Activated naive CD4-positive, alpha-beta T cell treated with anti-CD3 and anti-CD28 coated beads, Interleukin-2, amount 50 U/mL, for 72 hours (primary cell): ENCODE measurements at regions not wholly inside any gene's neighbourhood (a gene's known extent, or its start where the extent isn't known, plus 50 kb on each side); places are given as distances from the start of the nearest gene placed in this dataset.

ENCODE experiments used
- ATAC-seq, 2 donors: fragments of 150-1000 bp; cut with Tn5 transposase; 2 replicates each; pipeline ENCODE4 v1.10.0; 2021; ENCODE audit warnings: mild to moderate bottlenecking in 2 of 2, moderate library complexity in 2 of 2
- DNase-seq, 2 donors: peaks; one replicate each; pipeline ENCODE4 v3.0.0; 2021 to 2022; ENCODE audit warnings: low spot score in 2 of 2
- H3K27ac Mint-ChIP-seq, 2 donors: one replicate each; pipeline ENCODE4 v1.8.0; 2022; ENCODE audit warnings: mild to moderate bottlenecking in 2 of 2, mixed read lengths in 2 of 2
- H3K36me3 Mint-ChIP-seq, 2 donors: one replicate each; pipeline ENCODE4 v1.8.0; 2022; ENCODE audit warnings: mixed read lengths in 2 of 2
- H3K9me3 Mint-ChIP-seq, 2 donors: one replicate each; pipeline ENCODE4 v1.8.0; 2022; ENCODE audit warnings: mixed read lengths in 2 of 2

- Mint-ChIP-seq H3K36me3 (peaks cover 34 to 73% of the 10 kb centered on the region in 2 donors), H3K9me3 (peaks cover 18 to 43% of the 10 kb centered on the region in 2 donors)
- no peak for ATAC-seq
Observed at GRCh38 chr12:34379142-34379541, 356.8 kb downstream of the ALG10 start.

GRCh38 chr12:34384693-34385092 lies 362.4 kb downstream of the ALG10 start:
- peaks cover 32 to 71% of the 10 kb centered on the region in 2 donors for H3K36me3 Mint-ChIP-seq
- peaks cover 19 to 41% of the 10 kb centered on the region in 2 donors for H3K9me3 Mint-ChIP-seq
- DNase-seq, result no peak
- no peak for ATAC-seq
- no peak overlapping the region for H3K27ac Mint-ChIP-seq

More at GRCh38 chr12:34379142-34379541, 356.8 kb downstream of the ALG10 start:
- DNase-seq, result no peak
- H3K27ac Mint-ChIP-seq, result peak overlapping the region; percentile 6 to 14

GRCh38 chr12:34386016-34386415 lies 363.7 kb downstream of the ALG10 start:
- ATAC-seq, result no peak
- no peak for DNase-seq
- peaks cover 33 to 71% of the 10 kb centered on the region in 2 donors for H3K36me3 Mint-ChIP-seq
- H3K9me3 Mint-ChIP-seq, result peaks cover 19 to 42% of the 10 kb centered on the region in 2 donors
- no peak overlapping the region for H3K27ac Mint-ChIP-seq

DNA sequence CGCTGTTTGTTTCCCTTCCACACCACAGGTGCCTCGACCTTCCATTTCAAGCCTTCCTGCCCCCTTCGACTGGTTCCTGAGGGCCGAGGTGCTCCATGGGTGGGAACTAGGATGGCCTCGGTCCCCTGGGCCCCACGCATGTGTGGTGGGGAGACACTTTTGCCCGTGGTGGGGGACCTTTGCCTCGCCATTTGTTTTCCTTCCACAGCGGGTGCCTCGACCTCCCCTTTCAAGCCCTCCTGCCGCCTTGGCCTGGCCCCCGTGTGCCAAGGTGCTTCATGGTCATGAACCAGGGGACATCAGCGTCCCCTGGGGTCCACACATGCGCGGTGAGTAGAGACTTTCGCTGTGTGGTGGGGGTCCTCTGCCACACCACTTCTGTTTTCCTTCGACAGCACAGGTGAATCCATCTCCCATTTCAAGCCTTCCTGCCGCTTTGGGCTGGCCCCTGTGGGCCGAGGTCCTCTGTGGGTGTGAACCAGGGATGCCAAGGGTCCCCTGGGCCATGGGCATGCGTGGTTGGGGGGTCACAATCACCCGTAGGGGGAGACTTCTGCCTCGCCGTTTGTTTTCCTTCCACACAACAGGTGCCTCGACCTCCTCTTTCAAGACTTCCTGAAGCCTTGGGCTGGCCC lies 364.4 kb downstream of the ALG10 start:
- no peak overlapping the region for H3K27ac Mint-ChIP-seq
- H3K9me3 Mint-ChIP-seq, result peaks cover 18 to 39% of the 10 kb centered on the region in 2 donors
- DNase-seq, result no peak
- peaks cover 30 to 69% of the 10 kb centered on the region in 2 donors for H3K36me3 Mint-ChIP-seq
- ATAC-seq, result no peak

GRCh38 chr12:34387711-34388635 lies 365.7 kb downstream of the ALG10 start:
- ATAC-seq (no peak), DNase-seq (no peak)
- Mint-ChIP-seq H3K9me3 (peaks cover 18 to 35% of the 10 kb centered on the region in 2 donors), H3K36me3 (peaks cover 21 to 63% of the 10 kb centered on the region in 2 donors), H3K27ac (no peak overlapping the region)

DNA sequence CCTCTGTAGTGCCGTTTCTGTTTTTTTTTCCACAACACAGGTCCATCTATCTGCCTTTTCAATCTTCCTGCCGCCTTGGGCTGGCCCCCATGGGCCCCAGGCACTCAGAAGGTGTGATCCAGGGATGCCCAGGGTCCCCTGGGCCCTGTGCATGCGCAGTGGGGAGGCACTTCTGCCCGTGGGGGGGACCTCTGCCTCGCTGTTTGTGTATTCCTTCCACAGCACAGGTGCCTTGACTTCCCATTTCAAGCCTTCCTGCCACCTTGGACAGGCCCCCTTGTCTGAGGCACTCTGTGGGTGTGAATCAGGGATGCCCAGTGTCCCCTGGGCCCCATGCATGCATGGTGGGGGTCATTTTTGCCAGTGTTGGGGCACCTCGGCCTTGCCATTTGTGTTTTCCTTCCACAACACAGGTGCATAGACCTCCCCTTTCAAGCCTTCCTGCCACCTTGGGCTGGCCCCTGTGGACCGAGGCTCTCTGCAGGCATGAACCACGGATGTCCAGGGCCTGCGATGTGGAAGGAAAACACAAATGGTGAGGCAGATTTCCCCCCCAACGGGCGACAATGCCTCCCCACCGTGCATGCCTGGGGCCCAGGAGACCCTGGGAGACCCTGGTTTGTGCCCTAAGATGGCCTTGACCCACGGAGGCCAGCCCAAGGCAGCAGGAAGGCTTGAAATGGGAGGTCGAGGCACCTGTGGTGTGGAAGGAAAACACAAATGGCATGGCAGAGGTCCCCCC lies 366.5 kb downstream of the ALG10 start:
- peaks cover 21 to 66% of the 10 kb centered on the region in 2 donors for H3K36me3 Mint-ChIP-seq
- peaks cover 18 to 39% of the 10 kb centered on the region in 2 donors for H3K9me3 Mint-ChIP-seq
- H3K27ac Mint-ChIP-seq, result no peak overlapping the region
- no peak for ATAC-seq
- DNase-seq, result no peak

GRCh38 chr12:34389378-34390170 lies 367.3 kb downstream of the ALG10 start:
- Mint-ChIP-seq H3K36me3 (peaks cover 21 to 73% of the 10 kb centered on the region in 2 donors), H3K9me3 (peaks cover 18 to 44% of the 10 kb centered on the region in 2 donors), H3K27ac (no peak overlapping the region)
- DNase-seq (no peak), ATAC-seq (no peak)

- ATAC-seq, result no peak
- DNase-seq, result peak in 1 of 2 donors; percentile 20
- Mint-ChIP-seq H3K36me3 (peaks cover 15 to 67% of the 10 kb centered on the region in 2 donors), H3K9me3 (peaks cover 13 to 39% of the 10 kb centered on the region in 2 donors), H3K27ac (no peak overlapping the region)
Observed at GRCh38 chr12:34390171-34390841, 368.0 kb downstream of the ALG10 start.

GRCh38 chr12:34390846-34391700 lies 368.8 kb downstream of the ALG10 start:
- ATAC-seq (no peak), DNase-seq (peak in 1 of 2 donors; percentile 48)
- Mint-ChIP-seq H3K9me3 (peaks cover 12 to 41% of the 10 kb centered on the region in 2 donors), H3K36me3 (peaks cover 14 to 66% of the 10 kb centered on the region in 2 donors), H3K27ac (no peak overlapping the region)

DNA sequence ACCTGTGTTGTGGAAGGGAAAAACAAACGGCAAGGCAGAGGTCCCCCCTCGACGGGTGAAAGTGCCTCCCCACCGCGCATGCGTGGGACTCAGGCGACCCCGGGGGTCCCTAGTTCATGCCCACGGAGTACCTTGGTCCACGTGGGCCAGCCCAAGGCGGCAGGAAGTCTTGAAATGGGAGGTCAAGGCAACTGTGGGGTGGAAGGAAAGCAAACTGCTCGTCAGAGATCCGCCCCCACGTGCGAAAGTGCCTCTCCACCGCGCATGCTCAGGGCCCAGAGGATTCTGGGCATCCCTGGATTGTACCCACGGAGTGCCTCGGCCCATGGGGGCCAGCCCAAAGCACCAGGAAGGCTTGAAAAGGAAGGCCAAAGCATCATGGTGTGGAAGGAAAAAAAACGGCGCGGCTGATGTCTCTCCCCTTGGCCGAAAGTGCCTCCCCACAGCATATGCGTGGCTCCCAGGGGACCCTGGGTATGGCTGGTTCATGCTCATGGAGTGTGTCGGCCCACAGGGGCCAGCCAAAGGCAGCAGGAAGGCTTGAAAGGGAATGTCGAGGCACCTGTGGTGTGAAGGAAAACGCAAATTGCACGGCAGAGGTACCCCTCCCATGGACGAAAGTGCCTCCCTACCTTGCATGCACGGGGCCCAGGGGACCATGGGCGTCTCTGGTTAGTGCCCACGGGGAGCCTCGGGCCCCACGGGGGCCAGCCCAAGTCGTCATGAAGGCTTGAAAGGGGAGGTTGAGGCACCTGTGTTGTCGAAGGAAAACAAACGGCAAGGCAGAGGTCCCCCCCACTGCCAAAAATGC lies 369.7 kb downstream of the ALG10 start:
- Mint-ChIP-seq H3K36me3 (peaks cover 19 to 68% of the 10 kb centered on the region in 2 donors), H3K9me3 (peaks cover 12 to 46% of the 10 kb centered on the region in 2 donors)
- no peak for ATAC-seq

GRCh38 chr12:34392741-34393085 lies 370.4 kb downstream of the ALG10 start:
- H3K36me3 Mint-ChIP-seq, result peaks cover 23 to 64% of the 10 kb centered on the region in 2 donors
- H3K9me3 Mint-ChIP-seq, result peaks cover 12 to 46% of the 10 kb centered on the region in 2 donors
- no peak overlapping the region for H3K27ac Mint-ChIP-seq
- DNase-seq (no peak), ATAC-seq (no peak)

More for the DNA sequence above, 369.7 kb downstream of the ALG10 start:
- peak in 1 of 2 donors; percentile 33 for DNase-seq
- H3K27ac Mint-ChIP-seq, result no peak overlapping the region

- Mint-ChIP-seq H3K27ac (no peak overlapping the region), H3K36me3 (peaks cover 25 to 67% of the 10 kb centered on the region in 2 donors), H3K9me3 (peaks cover 12 to 43% of the 10 kb centered on the region in 2 donors)
- peak in 1 of 2 donors; percentile 48 for DNase-seq
- no peak for ATAC-seq
Observed at GRCh38 chr12:34393086-34393820, 371.0 kb downstream of the ALG10 start.

DNA sequence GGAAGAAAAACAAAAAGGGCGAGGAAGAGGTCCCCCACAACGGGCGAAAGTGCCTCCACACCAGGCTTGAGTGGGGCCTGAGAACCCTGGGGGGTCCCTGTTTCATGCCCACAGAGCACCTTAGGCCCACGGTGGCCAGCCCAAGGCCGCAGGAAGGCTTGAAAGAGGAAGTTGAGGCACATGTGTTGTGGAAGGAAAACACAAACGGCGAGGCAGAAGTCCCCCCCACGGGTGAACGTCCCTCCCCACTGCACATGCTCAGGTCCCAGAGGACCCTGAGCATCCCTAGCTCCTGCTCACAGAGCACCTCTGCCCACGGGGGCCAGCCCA lies 371.5 kb downstream of the ALG10 start:
- ATAC-seq (no peak), DNase-seq (peak in 1 of 2 donors; percentile 35)
- H3K9me3 Mint-ChIP-seq, result peaks cover 12 to 41% of the 10 kb centered on the region in 2 donors
- peaks cover 25 to 66% of the 10 kb centered on the region in 2 donors for H3K36me3 Mint-ChIP-seq
- peak overlapping the region in 1 of 2 donors; percentile 81 for H3K27ac Mint-ChIP-seq
